ENCODE measurements at regions not wholly inside any gene's neighbourhood (a gene's known extent, or its start where the extent isn't known, plus 50 kb on each side); places are given as distances from the start of the nearest gene placed in this dataset.
"Not testable (repeated sequence)": the region's sequence is repeated elsewhere in the genome, so short reads cannot be mapped to it uniquely, and the experiment has no call there.

DNA sequence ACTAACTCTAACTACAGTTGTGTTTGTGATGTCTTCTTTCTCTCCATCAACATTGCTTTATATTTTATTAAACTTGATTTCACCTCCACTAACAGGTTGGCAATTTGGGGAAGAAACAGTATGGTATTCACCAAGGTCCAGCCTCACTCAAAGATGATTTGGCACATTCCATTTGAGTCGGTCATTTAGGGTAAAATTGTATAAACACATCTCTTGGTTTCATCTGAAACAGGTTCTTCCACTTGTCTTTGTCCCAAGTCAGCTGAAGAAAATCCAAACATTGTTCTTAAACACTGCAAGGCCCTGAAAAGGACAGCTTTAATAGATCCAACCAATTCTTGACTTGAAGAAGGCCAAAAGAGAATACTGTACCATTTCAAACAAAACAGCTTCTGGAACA lies 104.9 kb upstream of the NT5E start:
- TF ChIP-seq, protein P1, sequence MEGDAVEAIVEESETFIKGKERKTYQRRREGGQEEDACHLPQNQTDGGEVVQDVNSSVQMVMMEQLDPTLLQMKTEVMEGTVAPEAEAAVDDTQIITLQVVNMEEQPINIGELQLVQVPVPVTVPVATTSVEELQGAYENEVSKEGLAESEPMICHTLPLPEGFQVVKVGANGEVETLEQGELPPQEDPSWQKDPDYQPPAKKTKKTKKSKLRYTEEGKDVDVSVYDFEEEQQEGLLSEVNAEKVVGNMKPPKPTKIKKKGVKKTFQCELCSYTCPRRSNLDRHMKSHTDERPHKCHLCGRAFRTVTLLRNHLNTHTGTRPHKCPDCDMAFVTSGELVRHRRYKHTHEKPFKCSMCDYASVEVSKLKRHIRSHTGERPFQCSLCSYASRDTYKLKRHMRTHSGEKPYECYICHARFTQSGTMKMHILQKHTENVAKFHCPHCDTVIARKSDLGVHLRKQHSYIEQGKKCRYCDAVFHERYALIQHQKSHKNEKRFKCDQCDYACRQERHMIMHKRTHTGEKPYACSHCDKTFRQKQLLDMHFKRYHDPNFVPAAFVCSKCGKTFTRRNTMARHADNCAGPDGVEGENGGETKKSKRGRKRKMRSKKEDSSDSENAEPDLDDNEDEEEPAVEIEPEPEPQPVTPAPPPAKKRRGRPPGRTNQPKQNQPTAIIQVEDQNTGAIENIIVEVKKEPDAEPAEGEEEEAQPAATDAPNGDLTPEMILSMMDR (IDR thresholded peaks at IDR 0.05; ENCODE audit: insufficient read depth in 1 of 2, low read depth in 1 of 2, low read length in 1 of 2, severe bottlenecking in 1 of 2, unreplicated experiment in 1 of 2), result no peak
- no peaks in the 10 kb centered on the region for H3K27me3 Mint-ChIP-seq (ENCODE audit: insufficient read depth, unreplicated experiment)
- CTCF ChIA-PET, result no interaction called here
- Histone ChIP-seq H3K36me3 (ENCODE audit: control insufficient read depth, insufficient read depth, low read length) (no peaks in the 10 kb centered on the region), H3K27me3 (replicated peaks; ENCODE audit: control insufficient read depth, insufficient read depth, low read length) (no peaks in the 10 kb centered on the region), H3K9me3 (no peaks in the 10 kb centered on the region), H3K4me1 (peaks cover 13% of the 10 kb centered on the region), H3K4me3 (ENCODE audit: low read depth, low read length) (no peak overlapping the region)
- no TSS peak for BruUV-seq (replicated peaks)
- H3K27ac Mint-ChIP-seq (ENCODE audit: unreplicated experiment), result peak overlapping the region; percentile 86
- H3K4me3 Mint-ChIP-seq (ENCODE audit: unreplicated experiment), result no peak overlapping the region
- POLR2A ChIA-PET, result no interaction called here
- H3K4me1 Mint-ChIP-seq (ENCODE audit: low read depth, unreplicated experiment), result peaks cover 11% of the 10 kb centered on the region
- peak in 1 of 2 experiments; percentile 39 for DNase-seq
- peaks cover 6% of the 10 kb centered on the region for H3K36me3 Mint-ChIP-seq (ENCODE audit: insufficient read depth, unreplicated experiment)
- peaks cover 9% of the 10 kb centered on the region for H3K9me3 Mint-ChIP-seq (ENCODE audit: unreplicated experiment)
- intact Hi-C loops (cut with micrococcal nuclease; ENCODE audit: unreplicated experiment), result no loop called here

DNA sequence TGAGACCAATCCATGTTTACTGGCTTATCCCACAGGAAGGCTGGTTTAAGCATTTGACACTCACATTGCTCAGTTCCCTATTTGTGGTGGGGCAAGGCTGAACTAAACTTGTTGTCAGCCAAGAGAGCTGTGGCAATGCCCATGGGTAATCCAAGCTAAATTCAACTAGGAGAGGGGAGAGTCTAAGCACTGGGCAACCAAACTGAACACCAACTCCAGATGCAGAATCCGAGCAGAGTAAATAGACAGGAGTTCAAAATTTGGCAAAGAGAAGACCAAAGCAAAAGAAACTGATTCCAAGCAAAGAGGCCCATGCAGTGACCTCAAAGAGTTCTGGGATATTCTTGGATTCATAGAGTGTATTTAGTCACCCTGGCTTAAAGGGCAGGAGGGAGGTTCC lies 106.5 kb upstream of the NT5E start:
- Mint-ChIP-seq H3K27ac (ENCODE audit: unreplicated experiment) (no peak overlapping the region), H3K27me3 (ENCODE audit: insufficient read depth, unreplicated experiment) (no peaks in the 10 kb centered on the region), H3K4me3 (ENCODE audit: unreplicated experiment) (no peak overlapping the region), H3K4me1 (ENCODE audit: low read depth, unreplicated experiment) (peaks cover 11% of the 10 kb centered on the region), H3K9me3 (ENCODE audit: unreplicated experiment) (peaks cover 9% of the 10 kb centered on the region), H3K36me3 (ENCODE audit: insufficient read depth, unreplicated experiment) (peaks cover 6% of the 10 kb centered on the region)
- ChIA-PET CTCF (no interaction called here), POLR2A (no interaction called here)
- intact Hi-C loops (cut with micrococcal nuclease; ENCODE audit: unreplicated experiment), result no loop called here
- H3K4me1 ChIP-seq, result peaks cover 13% of the 10 kb centered on the region
- H3K36me3 ChIP-seq (ENCODE audit: control insufficient read depth, insufficient read depth, low read length), result no peaks in the 10 kb centered on the region
- no peak overlapping the region for H3K4me3 ChIP-seq (ENCODE audit: low read depth, low read length)
- H3K27me3 ChIP-seq (replicated peaks; ENCODE audit: control insufficient read depth, insufficient read depth, low read length), result no peaks in the 10 kb centered on the region
- no peak for DNase-seq
- no TSS peak for BruUV-seq (replicated peaks)
- TF ChIP-seq, protein P1 (IDR thresholded peaks at IDR 0.05; ENCODE audit: insufficient read depth in 1 of 2, low read depth in 1 of 2, low read length in 1 of 2, severe bottlenecking in 1 of 2, unreplicated experiment in 1 of 2), result no peak
- no peaks in the 10 kb centered on the region for H3K9me3 ChIP-seq

DNA sequence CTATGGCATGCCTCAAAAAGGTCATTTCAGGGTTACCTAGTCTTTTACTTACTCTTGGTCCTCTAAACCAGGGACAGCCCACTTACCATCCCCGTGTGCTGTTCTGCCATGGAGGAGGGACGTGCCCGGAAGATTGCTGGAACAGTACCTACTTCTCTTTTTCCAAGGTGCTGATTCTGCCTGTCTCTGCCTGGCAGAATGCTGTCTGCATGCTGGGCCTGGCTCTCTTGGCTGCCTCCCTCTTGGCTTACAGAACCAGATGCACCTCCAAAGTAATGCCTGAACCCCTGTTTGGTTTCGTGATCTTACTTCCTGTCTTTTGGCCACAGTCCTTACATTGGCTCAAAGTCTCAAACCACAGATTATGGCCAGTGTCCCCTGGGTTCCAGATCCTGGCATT lies 120.7 kb upstream of the NT5E start:
- H3K36me3 ChIP-seq (ENCODE audit: control insufficient read depth, insufficient read depth, low read length), result no peaks in the 10 kb centered on the region
- no peaks in the 10 kb centered on the region for H3K27me3 ChIP-seq (replicated peaks; ENCODE audit: control insufficient read depth, insufficient read depth, low read length)
- H3K4me3 Mint-ChIP-seq (ENCODE audit: unreplicated experiment), result no peak overlapping the region
- ChIA-PET CTCF (no interaction called here), POLR2A (no interaction called here)
- H3K4me1 ChIP-seq, result no peaks in the 10 kb centered on the region
- intact Hi-C loops (cut with micrococcal nuclease; ENCODE audit: unreplicated experiment), result no loop called here
- BruUV-seq (replicated peaks), result no TSS peak
- no peak overlapping the region for H3K4me3 ChIP-seq (ENCODE audit: low read depth, low read length)
- H3K4me1 Mint-ChIP-seq (ENCODE audit: low read depth, unreplicated experiment), result no peaks in the 10 kb centered on the region
- H3K9me3 Mint-ChIP-seq (ENCODE audit: unreplicated experiment), result no peaks in the 10 kb centered on the region
- no peak for DNase-seq
- H3K27me3 Mint-ChIP-seq (ENCODE audit: insufficient read depth, unreplicated experiment), result peaks cover 8% of the 10 kb centered on the region
- TF ChIP-seq, protein P1 (IDR thresholded peaks at IDR 0.05; ENCODE audit: insufficient read depth in 1 of 2, low read depth in 1 of 2, low read length in 1 of 2, severe bottlenecking in 1 of 2, unreplicated experiment in 1 of 2), result no peak
- no peaks in the 10 kb centered on the region for H3K36me3 Mint-ChIP-seq (ENCODE audit: insufficient read depth, unreplicated experiment)
- no peak overlapping the region for H3K27ac Mint-ChIP-seq (ENCODE audit: unreplicated experiment)
- H3K9me3 ChIP-seq, result no peaks in the 10 kb centered on the region

DNA sequence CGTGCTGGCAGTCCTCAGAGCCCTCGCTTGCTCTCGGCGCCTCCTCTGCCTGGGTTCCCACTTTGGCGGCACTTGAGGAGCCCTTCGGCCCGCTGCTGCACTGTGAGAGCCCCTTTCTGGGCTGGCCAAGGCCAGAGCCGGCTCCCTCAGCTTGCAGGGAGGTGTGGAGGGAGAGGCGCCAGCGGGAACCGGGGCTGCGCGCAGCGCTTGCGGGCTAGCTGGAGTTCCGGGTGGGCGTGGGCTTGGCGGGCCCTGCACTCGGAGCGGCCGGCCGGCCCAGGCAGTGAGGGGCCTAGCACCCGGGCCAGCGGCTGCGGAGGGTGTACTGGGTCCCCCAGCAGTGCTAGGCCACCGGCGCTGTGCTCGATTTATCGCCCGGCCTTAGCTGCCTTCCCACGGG lies 124.1 kb upstream of the NT5E start:
- H3K4me3 ChIP-seq (ENCODE audit: low read depth, low read length); H3K27ac Mint-ChIP-seq (ENCODE audit: unreplicated experiment); POLR2A ChIA-PET; H3K27me3 Mint-ChIP-seq (ENCODE audit: insufficient read depth, unreplicated experiment); H3K27me3 ChIP-seq (replicated peaks; ENCODE audit: control insufficient read depth, insufficient read depth, low read length); H3K9me3 ChIP-seq; H3K4me1 Mint-ChIP-seq (ENCODE audit: low read depth, unreplicated experiment); BruUV-seq (replicated peaks); H3K9me3 Mint-ChIP-seq (ENCODE audit: unreplicated experiment); H3K36me3 ChIP-seq (ENCODE audit: control insufficient read depth, insufficient read depth, low read length); DNase-seq; H3K36me3 Mint-ChIP-seq (ENCODE audit: insufficient read depth, unreplicated experiment); H3K4me1 ChIP-seq; intact Hi-C loops (cut with micrococcal nuclease; ENCODE audit: unreplicated experiment); CTCF ChIA-PET; H3K4me3 Mint-ChIP-seq (ENCODE audit: unreplicated experiment): not testable (repeated sequence)
